ENCODE measurements at regions not wholly inside any gene's neighbourhood (a gene's known extent, or its start where the extent isn't known, plus 50 kb on each side); places are given as distances from the start of the nearest gene placed in this dataset.

DNA sequence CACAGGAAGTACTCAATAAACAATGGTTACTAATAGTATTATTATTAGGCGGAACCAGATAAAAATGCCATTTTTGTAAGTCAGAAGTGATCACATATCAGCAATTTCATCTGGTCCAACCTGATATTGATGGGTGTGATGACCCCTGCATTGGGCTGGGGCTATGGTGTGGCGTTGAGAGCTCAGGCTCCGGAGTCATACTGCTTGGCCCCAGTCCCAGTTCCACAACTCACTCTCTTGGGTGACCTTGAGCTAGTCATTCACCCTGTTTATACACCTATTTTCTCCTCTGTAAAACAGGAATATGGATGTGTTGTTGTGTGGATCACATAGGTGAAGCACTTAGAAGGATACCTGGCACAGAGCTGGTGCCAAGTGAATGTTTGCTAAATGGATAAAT lies 229.4 kb upstream of the POU3F1 start:
- H3K27ac ChIP-seq: no peak overlapping the region
- TF ChIP-seq, protein P1, sequence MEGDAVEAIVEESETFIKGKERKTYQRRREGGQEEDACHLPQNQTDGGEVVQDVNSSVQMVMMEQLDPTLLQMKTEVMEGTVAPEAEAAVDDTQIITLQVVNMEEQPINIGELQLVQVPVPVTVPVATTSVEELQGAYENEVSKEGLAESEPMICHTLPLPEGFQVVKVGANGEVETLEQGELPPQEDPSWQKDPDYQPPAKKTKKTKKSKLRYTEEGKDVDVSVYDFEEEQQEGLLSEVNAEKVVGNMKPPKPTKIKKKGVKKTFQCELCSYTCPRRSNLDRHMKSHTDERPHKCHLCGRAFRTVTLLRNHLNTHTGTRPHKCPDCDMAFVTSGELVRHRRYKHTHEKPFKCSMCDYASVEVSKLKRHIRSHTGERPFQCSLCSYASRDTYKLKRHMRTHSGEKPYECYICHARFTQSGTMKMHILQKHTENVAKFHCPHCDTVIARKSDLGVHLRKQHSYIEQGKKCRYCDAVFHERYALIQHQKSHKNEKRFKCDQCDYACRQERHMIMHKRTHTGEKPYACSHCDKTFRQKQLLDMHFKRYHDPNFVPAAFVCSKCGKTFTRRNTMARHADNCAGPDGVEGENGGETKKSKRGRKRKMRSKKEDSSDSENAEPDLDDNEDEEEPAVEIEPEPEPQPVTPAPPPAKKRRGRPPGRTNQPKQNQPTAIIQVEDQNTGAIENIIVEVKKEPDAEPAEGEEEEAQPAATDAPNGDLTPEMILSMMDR (conservative IDR thresholded peaks at IDR 0.05): no peak
- no peak for TF ChIP-seq ZFX (IDR thresholded peaks at IDR 0.05)

DNA sequence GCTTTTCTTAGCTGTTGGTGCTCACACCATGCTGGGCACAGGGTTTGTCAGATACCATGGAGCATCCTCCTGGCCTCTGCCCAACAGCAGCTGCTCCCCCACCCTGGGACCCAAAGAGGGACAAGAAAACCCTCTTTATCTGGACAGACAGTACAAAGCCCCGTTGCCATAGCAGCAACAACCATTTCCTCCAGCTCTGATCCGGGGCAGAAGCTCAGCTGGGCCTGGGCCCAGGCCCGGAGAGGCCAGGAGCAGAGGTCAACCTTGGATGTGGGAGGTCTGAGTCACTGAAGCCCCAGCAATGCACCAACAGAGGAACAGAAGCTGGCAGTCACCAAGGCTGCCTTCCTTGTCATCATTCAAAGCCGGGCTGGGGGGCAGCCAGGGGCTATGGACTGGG lies 228.4 kb upstream of the POU3F1 start:
- H3K27ac ChIP-seq: no peak overlapping the region
- TF ChIP-seq ZFX (IDR thresholded peaks at IDR 0.05): no peak
- TF ChIP-seq, protein P1 (conservative IDR thresholded peaks at IDR 0.05): no peak

DNA sequence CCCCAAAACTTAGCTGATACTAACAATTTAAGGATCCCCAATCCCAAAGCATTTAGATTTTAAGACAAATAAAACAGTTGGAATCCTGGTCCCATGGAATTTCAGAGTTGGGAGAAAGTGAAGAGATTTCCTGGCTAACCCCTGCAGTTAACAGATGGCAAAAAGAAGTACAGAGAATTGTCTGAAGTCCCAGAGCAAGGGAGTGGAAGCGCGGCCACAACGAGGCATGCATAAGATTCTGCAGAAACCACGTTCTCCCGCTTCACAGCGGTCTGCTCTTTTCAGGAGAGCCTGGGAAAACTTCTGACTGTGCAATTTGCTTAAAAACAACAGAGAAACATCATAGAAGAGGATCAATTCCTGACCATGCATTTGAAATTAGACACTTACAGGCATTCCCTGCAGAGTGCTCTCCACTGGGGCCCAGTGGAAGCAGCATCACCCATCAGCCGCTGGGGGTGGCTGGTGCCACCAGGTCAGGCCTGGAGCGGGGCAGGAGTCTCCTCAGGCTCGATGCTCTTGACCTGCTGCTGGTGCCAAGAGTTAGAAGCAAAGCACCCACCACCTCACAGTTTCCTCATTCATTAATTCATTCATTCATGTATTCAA lies 226.7 kb upstream of the POU3F1 start:
- TF ChIP-seq, protein P1 (conservative IDR thresholded peaks at IDR 0.05): no peak
- no peak for TF ChIP-seq ZFX (IDR thresholded peaks at IDR 0.05)
- no peak overlapping the region for H3K27ac ChIP-seq

- TF ChIP-seq ZFX (IDR thresholded peaks at IDR 0.05): no peak
Observed at GRCh38 chr1:38272515-38272914, 225.9 kb upstream of the POU3F1 start.

DNA sequence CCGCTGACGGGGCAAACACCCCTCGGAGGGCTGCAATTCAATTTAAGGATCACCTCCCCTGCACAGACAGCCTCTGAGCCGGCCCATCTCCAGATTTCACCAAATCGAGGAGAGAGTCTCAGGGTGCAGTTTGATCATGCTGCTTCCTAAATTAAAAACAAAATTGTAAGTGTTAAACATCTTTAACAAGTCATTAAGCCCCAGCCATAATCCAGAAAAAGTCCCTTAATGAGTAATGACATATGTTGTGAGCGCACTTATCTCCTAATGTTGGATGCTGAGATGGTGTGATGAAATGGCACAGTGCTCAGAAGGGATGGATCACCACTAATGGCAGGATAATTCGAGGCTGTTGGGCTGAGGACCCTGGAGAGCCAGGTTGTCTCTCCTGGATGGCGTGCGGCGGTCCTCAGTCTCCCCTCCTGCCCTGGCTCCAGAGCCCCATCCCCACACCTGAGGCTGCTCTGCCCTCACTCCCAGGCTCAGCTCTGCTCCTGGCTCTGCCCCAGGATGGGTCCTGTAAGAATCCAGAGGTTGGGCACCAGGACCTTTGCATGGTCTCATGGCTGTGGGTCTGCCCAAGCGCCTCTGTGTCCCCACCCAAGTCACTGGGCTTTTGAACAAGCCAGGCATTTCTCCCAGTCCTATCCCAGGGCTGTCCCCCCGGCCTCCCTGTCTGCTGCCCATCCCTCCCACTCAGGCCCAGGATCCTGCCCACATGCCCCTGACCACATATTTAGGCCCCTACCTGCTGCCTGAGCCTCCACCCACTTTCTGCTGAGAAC lies 224.4 kb upstream of the POU3F1 start:
- no peak overlapping the region for H3K27ac ChIP-seq
- no peak for TF ChIP-seq ZFX (IDR thresholded peaks at IDR 0.05)
- TF ChIP-seq, protein P1 (conservative IDR thresholded peaks at IDR 0.05): no peak

More at GRCh38 chr1:38272515-38272914, 225.9 kb upstream of the POU3F1 start:
- H3K27ac ChIP-seq: no peak overlapping the region

GRCh38 chr1:38269923-38270848 lies 223.6 kb upstream of the POU3F1 start:
- no peak overlapping the region for H3K27ac ChIP-seq
- TF ChIP-seq, protein P1 (conservative IDR thresholded peaks at IDR 0.05): no peak
- no peak for TF ChIP-seq ZFX (IDR thresholded peaks at IDR 0.05)

- H3K27ac ChIP-seq: no peak overlapping the region
- TF ChIP-seq, protein P1 (conservative IDR thresholded peaks at IDR 0.05): no peak
Observed at GRCh38 chr1:38268226-38268625, 221.6 kb upstream of the POU3F1 start.
